Naive thymus-derived CD4-positive, alpha-beta T cell (primary cell): ENCODE measurements at regions not wholly inside any gene's neighbourhood (a gene's known extent, or its start where the extent isn't known, plus 50 kb on each side); places are given as distances from the start of the nearest gene placed in this dataset.
A peak's percentile ranks its signal among the peaks of the same experiment; 100 is the strongest.

Experiments
- ATAC-seq: fragments of 150-1000 bp; cut with Tn5 transposase; 2 replicates; pipeline ENCODE4 v1.10.0; 2021; ENCODE audit warnings: mild to moderate bottlenecking, moderate library complexity
- CTCF ChIA-PET: fragments of 350-600 bp; sonication (Branson Sonifier 250); formaldehyde crosslinking; loops from one replicate; lab custom pipeline; 2021; ENCODE audit warnings: antibody characterized with exemption; lab: Charles Lee
- POLR2A ChIA-PET: fragments of 350-600 bp; sonication (Branson Sonifier 250); formaldehyde crosslinking; loops from one replicate; lab custom pipeline; 2021; ENCODE audit warnings: antibody characterized with exemption, inconsistent platforms; lab: Charles Lee
- DNase-seq, 9 donors: peaks; one replicate each; pipeline versions ENCODE4 v3.0.0 to v3.0.0-alpha.2; 2020 to 2022; ENCODE audit warnings: mixed read lengths in 1 of 9
- H3K27ac ChIP-seq: one replicate; pipeline ENCODE4 v1.7.0; 2013; ENCODE audit warnings: mild to moderate bottlenecking, low read depth, low read length, moderate library complexity
- H3K27me3 ChIP-seq, 2 donors: one replicate each; pipeline ENCODE4 v1.7.0; 2013; ENCODE audit warnings: low read length in 2 of 2, mild to moderate bottlenecking in 2 of 2, moderate library complexity in 2 of 2; ENCODE audit not compliant: control insufficient read depth in 2 of 2, insufficient read depth in 2 of 2
- H3K36me3 ChIP-seq, 3 experiments: 1 replicate in 2 of 3; 2 replicates in 1 of 3; pipeline ENCODE4 v1.7.0; 2013; ENCODE audit warnings: low read length in 3 of 3, mild to moderate bottlenecking in 3 of 3, moderate library complexity in 1 of 3; ENCODE audit not compliant: insufficient read depth in 3 of 3, control insufficient read depth in 2 of 3
- H3K4me1 ChIP-seq, 2 donors: one replicate each; pipeline ENCODE4 v1.7.0; 2013; ENCODE audit warnings: low read length in 2 of 2, mild to moderate bottlenecking in 2 of 2, moderate library complexity in 1 of 2; ENCODE audit not compliant: control insufficient read depth in 2 of 2, insufficient read depth in 2 of 2
- H3K4me3 ChIP-seq: 2 replicates; pipeline ENCODE4 v1.7.0; 2013; ENCODE audit warnings: mild to moderate bottlenecking, low read length
- H3K9me3 ChIP-seq, 3 experiments: 1 replicate in 2 of 3; 2 replicates in 1 of 3; pipeline ENCODE4 v1.7.0; 2013; ENCODE audit warnings: low read length in 3 of 3; ENCODE audit not compliant: control insufficient read depth in 2 of 3
- H3K27ac Mint-ChIP-seq, 9 donors: one replicate each; pipeline ENCODE4 v1.8.0; 2020 to 2022; ENCODE audit warnings: mixed read lengths in 9 of 9, mild to moderate bottlenecking in 8 of 9, moderate library complexity in 5 of 9, inconsistent platforms in 2 of 9
- H3K27me3 Mint-ChIP-seq, 5 donors: one replicate each; pipeline ENCODE4 v1.8.0; 2021 to 2022; ENCODE audit warnings: mixed read lengths in 5 of 5, mild to moderate bottlenecking in 1 of 5
- H3K36me3 Mint-ChIP-seq, 5 donors: one replicate each; pipeline ENCODE4 v1.8.0; 2020 to 2022; ENCODE audit warnings: mixed read lengths in 5 of 5, mild to moderate bottlenecking in 3 of 5, inconsistent platforms in 1 of 5
- H3K4me1 Mint-ChIP-seq, 7 donors: one replicate each; pipeline ENCODE4 v1.8.0; 2020 to 2022; ENCODE audit warnings: mixed read lengths in 7 of 7, mild to moderate bottlenecking in 3 of 7, inconsistent platforms in 1 of 7
- H3K4me3 Mint-ChIP-seq, 10 donors: one replicate each; pipeline ENCODE4 v1.8.0; 2020 to 2022; ENCODE audit warnings: mild to moderate bottlenecking in 10 of 10, mixed read lengths in 10 of 10, moderate library complexity in 6 of 10, inconsistent platforms in 2 of 10
- H3K9me3 Mint-ChIP-seq, 11 donors: one replicate each; pipeline ENCODE4 v1.8.0; 2020 to 2022; ENCODE audit warnings: mixed read lengths in 11 of 11, mild to moderate bottlenecking in 4 of 11, inconsistent platforms in 1 of 11, moderate library complexity in 1 of 11
- intact Hi-C, 2 donors: fragments of 100-400 bp; cut with micrococcal nuclease; formaldehyde crosslinking; loops; one replicate each; pipeline ENCODE4 v1.15.1; 2023

DNA sequence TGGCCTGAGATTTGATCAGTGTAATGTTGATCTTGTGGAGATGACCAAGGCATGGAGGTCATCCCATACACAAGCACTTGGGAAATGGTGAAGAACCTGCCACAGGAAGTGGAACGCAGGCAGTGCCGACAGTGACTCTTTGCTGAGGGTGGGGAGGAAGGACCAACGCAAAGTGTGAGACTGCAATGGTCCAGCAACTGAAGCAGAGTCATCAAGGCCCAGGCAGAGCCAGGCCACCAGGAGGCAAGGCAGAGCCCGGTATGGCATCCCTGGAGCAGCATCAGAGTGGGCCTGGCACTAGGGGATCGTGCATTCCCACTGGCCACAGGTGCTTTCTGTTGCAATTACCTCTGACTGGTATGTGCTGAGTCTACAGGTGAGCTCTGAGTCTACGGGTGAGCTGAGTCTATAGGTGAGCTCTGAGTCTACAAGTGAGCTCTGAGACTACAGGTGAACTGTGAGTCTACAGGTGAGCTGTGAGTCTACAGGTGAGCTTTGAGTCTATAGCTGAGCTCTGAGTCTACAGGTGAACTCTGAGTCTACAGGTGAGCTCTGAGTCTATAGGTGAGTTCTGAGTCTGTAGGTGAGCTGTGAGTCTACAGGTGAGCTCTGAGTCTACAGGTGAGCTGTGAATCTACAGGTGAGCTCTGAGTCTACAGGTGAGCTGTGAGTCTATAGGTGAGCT is 132.9 kb downstream of the KLF6 start:
- no peaks in the 10 kb centered on the region for H3K27me3 ChIP-seq
- no peak overlapping the region for H3K4me3 Mint-ChIP-seq
- CTCF ChIA-PET: no interaction called here
- POLR2A ChIA-PET: no interaction called here
- peaks cover 0 to 3% (median 0%) of the 10 kb centered on the region in 5 donors for H3K36me3 Mint-ChIP-seq
- intact Hi-C loops: no loop called here
- H3K4me1 ChIP-seq: peaks cover 0 to 5% of the 10 kb centered on the region in 2 donors
- peaks cover 19 to 28% (median 22%) of the 10 kb centered on the region in 7 donors for H3K4me1 Mint-ChIP-seq
- H3K9me3 Mint-ChIP-seq: peaks cover 0 to 3% (median 0%) of the 10 kb centered on the region in 11 donors
- H3K36me3 ChIP-seq: no peaks in the 10 kb centered on the region
- no peak for DNase-seq
- no peak overlapping the region for H3K27ac ChIP-seq
- H3K9me3 ChIP-seq: no peaks in the 10 kb centered on the region
- H3K4me3 ChIP-seq: no peak overlapping the region
- H3K27me3 Mint-ChIP-seq: peaks cover 15 to 45% (median 17%) of the 10 kb centered on the region in 5 donors
- H3K27ac Mint-ChIP-seq: no peak overlapping the region
- no peak for ATAC-seq

- Mint-ChIP-seq H3K27me3 (peaks cover 0 to 43% (median 15%) of the 10 kb centered on the region in 5 donors), H3K4me3 (no peak overlapping the region), H3K9me3 (peaks cover 0 to 3% (median 0%) of the 10 kb centered on the region in 11 donors), H3K4me1 (peaks cover 5 to 9% (median 8%) of the 10 kb centered on the region in 7 donors), H3K36me3 (no peaks in the 10 kb centered on the region), H3K27ac (no peak overlapping the region)
- Histone ChIP-seq H3K9me3 (no peaks in the 10 kb centered on the region), H3K27ac (no peak overlapping the region), H3K4me1 (peaks cover 0 to 5% of the 10 kb centered on the region in 2 donors), H3K27me3 (no peaks in the 10 kb centered on the region), H3K4me3 (no peak overlapping the region), H3K36me3 (no peaks in the 10 kb centered on the region)
- peak; percentile 27 for ATAC-seq
- intact Hi-C loops: no loop called here
- DNase-seq: no peak
- POLR2A ChIA-PET: no interaction called here
- CTCF ChIA-PET: interaction anchor here (0.7 kb wide), 1 partner anchor 196 kb away, joined by 4 read pairs; no protein-coding TSS in a partner anchor
Measured at GRCh38 chr10:3648576-3648975, 136.4 kb downstream of the KLF6 start.

GRCh38 chr10:3648170-3648569 is 136.8 kb downstream of the KLF6 start:
- H3K27me3 ChIP-seq: no peaks in the 10 kb centered on the region
- Mint-ChIP-seq H3K4me3 (no peak overlapping the region), H3K36me3 (no peaks in the 10 kb centered on the region), H3K9me3 (peaks cover 0 to 5% (median 0%) of the 10 kb centered on the region in 11 donors), H3K4me1 (peaks cover 4 to 7% (median 5%) of the 10 kb centered on the region in 7 donors), H3K27me3 (peaks cover 0 to 46% (median 11%) of the 10 kb centered on the region in 5 donors), H3K27ac (no peak overlapping the region)
- POLR2A ChIA-PET: no interaction called here
- no peak overlapping the region for H3K27ac ChIP-seq
- H3K36me3 ChIP-seq: no peaks in the 10 kb centered on the region
- no peaks in the 10 kb centered on the region for H3K9me3 ChIP-seq
- CTCF ChIA-PET: no interaction called here
- DNase-seq (no peak), ATAC-seq (no peak)
- H3K4me1 ChIP-seq: peaks cover 0 to 4% of the 10 kb centered on the region in 2 donors
- H3K4me3 ChIP-seq: no peak overlapping the region
- intact Hi-C loops: no loop called here

DNA sequence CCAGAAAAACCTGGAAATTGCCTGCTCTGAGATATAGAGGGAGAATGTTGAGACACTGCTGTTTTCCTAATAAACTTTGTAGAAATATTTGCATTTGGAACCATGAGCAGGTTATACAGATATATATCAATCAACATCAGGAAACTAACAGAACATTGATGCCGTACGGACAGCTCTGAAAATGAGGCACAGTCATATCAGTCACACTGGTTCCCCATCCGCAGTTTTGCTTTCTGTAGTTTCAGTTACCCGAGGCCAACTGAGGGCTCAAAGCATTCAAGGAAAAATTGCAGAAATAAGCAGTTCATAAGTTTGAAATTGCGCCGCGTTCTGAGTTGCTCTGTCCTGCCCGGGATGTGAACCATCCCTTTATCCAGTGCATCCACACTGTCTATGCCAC is 137.9 kb downstream of the KLF6 start:
- ChIA-PET POLR2A (no interaction called here), CTCF (interaction anchor here (0.6 kb wide), 1 partner anchor 1009 kb away, joined by 4 read pairs; no protein-coding TSS in a partner anchor)
- H3K27me3 Mint-ChIP-seq: peaks cover 0 to 50% (median 9%) of the 10 kb centered on the region in 5 donors
- H3K27ac ChIP-seq: no peak overlapping the region
- H3K27ac Mint-ChIP-seq: no peak overlapping the region
- H3K9me3 Mint-ChIP-seq: peaks cover 0 to 10% (median 0%) of the 10 kb centered on the region in 11 donors
- H3K4me3 ChIP-seq: no peak overlapping the region
- H3K4me3 Mint-ChIP-seq: no peak overlapping the region
- H3K27me3 ChIP-seq: no peaks in the 10 kb centered on the region
- ATAC-seq: no peak
- H3K4me1 Mint-ChIP-seq: peaks cover 0 to 2% (median 0%) of the 10 kb centered on the region in 7 donors
- intact Hi-C loops: no loop called here
- H3K4me1 ChIP-seq: no peaks in the 10 kb centered on the region
- H3K9me3 ChIP-seq: no peaks in the 10 kb centered on the region
- no peaks in the 10 kb centered on the region for H3K36me3 ChIP-seq
- no peaks in the 10 kb centered on the region for H3K36me3 Mint-ChIP-seq
- no peak for DNase-seq

DNA sequence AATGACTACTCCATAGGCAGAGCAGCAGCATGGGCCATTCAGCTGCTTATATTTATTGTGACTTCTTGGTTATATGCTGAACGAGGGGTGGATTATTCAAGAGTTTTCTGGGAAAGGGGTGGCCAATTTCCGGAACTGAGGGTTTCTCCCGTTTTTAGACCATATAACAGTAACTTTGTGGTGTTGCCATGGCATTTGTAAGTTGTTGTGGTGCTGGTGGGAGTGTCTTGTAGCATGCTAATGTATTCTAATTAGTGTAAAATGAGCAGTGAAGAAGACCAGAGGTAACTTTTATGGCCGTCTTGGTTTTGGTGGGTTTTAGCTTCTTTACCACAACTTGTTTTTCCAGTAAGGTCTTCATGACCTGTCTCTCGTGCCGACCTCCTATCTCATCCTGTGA is 139.6 kb downstream of the KLF6 start:
- no peak overlapping the region for H3K27ac ChIP-seq
- H3K27me3 Mint-ChIP-seq: peaks cover 0 to 44% (median 9%) of the 10 kb centered on the region in 5 donors
- POLR2A ChIA-PET: interaction anchor here (0.6 kb wide), 1 partner anchor 19 kb away, joined by 3 read pairs; no protein-coding TSS in a partner anchor
- H3K4me1 Mint-ChIP-seq: peaks cover 0 to 4% (median 0%) of the 10 kb centered on the region in 7 donors
- intact Hi-C loops: no loop called here
- ATAC-seq: no peak
- DNase-seq: no peak
- H3K4me3 ChIP-seq: no peak overlapping the region
- CTCF ChIA-PET: no interaction called here
- H3K36me3 ChIP-seq: no peaks in the 10 kb centered on the region
- no peak overlapping the region for H3K27ac Mint-ChIP-seq
- no peaks in the 10 kb centered on the region for H3K27me3 ChIP-seq
- no peaks in the 10 kb centered on the region for H3K4me1 ChIP-seq
- H3K4me3 Mint-ChIP-seq: no peak overlapping the region
- H3K9me3 ChIP-seq: no peaks in the 10 kb centered on the region
- no peaks in the 10 kb centered on the region for H3K36me3 Mint-ChIP-seq
- H3K9me3 Mint-ChIP-seq: peaks cover 0 to 10% (median 0%) of the 10 kb centered on the region in 11 donors

- no peaks in the 10 kb centered on the region for H3K4me1 ChIP-seq
Measured at GRCh38 chr10:3640816-3641215, 144.2 kb downstream of the KLF6 start.

More at GRCh38 chr10:3640816-3641215, 144.2 kb downstream of the KLF6 start:
- DNase-seq: no peak
- Mint-ChIP-seq H3K36me3 (no peaks in the 10 kb centered on the region), H3K27me3 (peaks cover 0 to 26% (median 0%) of the 10 kb centered on the region in 5 donors), H3K9me3 (peaks cover 0 to 8% (median 0%) of the 10 kb centered on the region in 11 donors), H3K4me3 (no peak overlapping the region), H3K27ac (no peak overlapping the region), H3K4me1 (peaks cover 0 to 4% (median 0%) of the 10 kb centered on the region in 7 donors)
- no peak for ATAC-seq
- Histone ChIP-seq H3K27ac (no peak overlapping the region), H3K9me3 (no peaks in the 10 kb centered on the region), H3K4me3 (no peak overlapping the region), H3K27me3 (no peaks in the 10 kb centered on the region), H3K36me3 (no peaks in the 10 kb centered on the region)
- intact Hi-C loops: no loop called here
- POLR2A ChIA-PET: no interaction called here
- CTCF ChIA-PET: no interaction called here
